Esophagus muscularis mucosa (tissue), 4 donors: ENCODE measurements at regions not wholly inside any gene's neighbourhood (a gene's known extent, or its start where the extent isn't known, plus 50 kb on each side); places are given as distances from the start of the nearest gene placed in this dataset.

ENCODE experiments used
- EP300 ChIP-seq: sonication (generic); formaldehyde crosslinking; IDR thresholded peaks from one replicate; pipeline ENCODE4 v1.6.1; 2017; ENCODE audit warnings: antibody characterized with exemption
- POLR2A ChIP-seq: fragments of 450-650 bp; IDR thresholded peaks from one replicate; pipeline ENCODE4 v1.6.1; 2017; ENCODE audit warnings: antibody characterized with exemption, moderate library complexity, mild to moderate bottlenecking, low read depth
- POLR2AphosphoS5 ChIP-seq, 2 donors: sonication (generic); formaldehyde crosslinking; IDR thresholded peaks; one replicate each; pipeline ENCODE4 v1.6.1; 2017; ENCODE audit warnings: antibody characterized with exemption in 2 of 2
- TF ChIP-seq, protein P1 (sequence below), 3 experiments: fragments of 200-600 bp in 2 of 3; fragments of 450-650 bp in 1 of 3; sonication (generic) in 2 of 3; IDR thresholded peaks; one replicate each; pipeline ENCODE4 v1.5.1; 2017 to 2019; ENCODE audit warnings: antibody characterized with exemption in 3 of 3, mild to moderate bottlenecking in 2 of 3, moderate library complexity in 1 of 3

DNA sequence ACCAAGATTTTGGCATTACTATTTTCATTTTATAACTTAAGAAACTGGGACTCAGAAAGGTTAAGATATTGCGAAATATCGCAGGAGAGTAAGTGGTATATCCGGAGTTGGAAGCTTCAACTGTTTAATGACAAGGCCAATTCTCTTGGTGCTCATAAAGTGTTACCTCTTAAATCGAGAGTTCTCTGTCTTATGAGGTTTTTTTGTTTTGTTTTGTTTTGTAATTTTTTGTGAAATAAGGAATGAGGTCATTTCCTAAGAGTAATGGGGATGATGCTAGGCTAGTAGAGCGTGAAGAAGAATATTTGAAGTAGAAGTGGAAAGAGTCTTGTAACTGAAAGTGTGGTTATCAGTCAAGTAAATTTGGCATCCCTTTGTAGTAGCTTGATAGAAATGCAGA, 183.2 kb upstream of the DAB2 start:
- TF ChIP-seq POLR2AphosphoS5 (IDR thresholded peaks at IDR 0.05) (no peak), POLR2A (no peak), EP300 (no peak)
- TF ChIP-seq, protein P1, sequence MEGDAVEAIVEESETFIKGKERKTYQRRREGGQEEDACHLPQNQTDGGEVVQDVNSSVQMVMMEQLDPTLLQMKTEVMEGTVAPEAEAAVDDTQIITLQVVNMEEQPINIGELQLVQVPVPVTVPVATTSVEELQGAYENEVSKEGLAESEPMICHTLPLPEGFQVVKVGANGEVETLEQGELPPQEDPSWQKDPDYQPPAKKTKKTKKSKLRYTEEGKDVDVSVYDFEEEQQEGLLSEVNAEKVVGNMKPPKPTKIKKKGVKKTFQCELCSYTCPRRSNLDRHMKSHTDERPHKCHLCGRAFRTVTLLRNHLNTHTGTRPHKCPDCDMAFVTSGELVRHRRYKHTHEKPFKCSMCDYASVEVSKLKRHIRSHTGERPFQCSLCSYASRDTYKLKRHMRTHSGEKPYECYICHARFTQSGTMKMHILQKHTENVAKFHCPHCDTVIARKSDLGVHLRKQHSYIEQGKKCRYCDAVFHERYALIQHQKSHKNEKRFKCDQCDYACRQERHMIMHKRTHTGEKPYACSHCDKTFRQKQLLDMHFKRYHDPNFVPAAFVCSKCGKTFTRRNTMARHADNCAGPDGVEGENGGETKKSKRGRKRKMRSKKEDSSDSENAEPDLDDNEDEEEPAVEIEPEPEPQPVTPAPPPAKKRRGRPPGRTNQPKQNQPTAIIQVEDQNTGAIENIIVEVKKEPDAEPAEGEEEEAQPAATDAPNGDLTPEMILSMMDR (IDR thresholded peaks at IDR 0.05): no peak
